IPS DF 6.9 (cell line): ENCODE measurements at regions not wholly inside any gene's neighbourhood (a gene's known extent, or its start where the extent isn't known, plus 50 kb on each side); places are given as distances from the start of the nearest gene placed in this dataset.

Source experiments
- DNase-seq: peaks from one replicate; pipeline ENCODE4 v3.0.0-alpha.2; 2013; ENCODE audit warnings: low read depth, low spot score
- H3K27ac ChIP-seq: one replicate; pipeline ENCODE4 v1.5.1; 2013; ENCODE audit warnings: low read length, control low read depth
- H3K27me3 ChIP-seq: 2 replicates; pipeline ENCODE4 v1.6.1; 2013; ENCODE audit warnings: mild to moderate bottlenecking, low read length; ENCODE audit not compliant: control insufficient read depth, insufficient read depth
- H3K36me3 ChIP-seq: 2 replicates; pipeline ENCODE4 v1.6.1; 2013; ENCODE audit warnings: low read length; ENCODE audit not compliant: control insufficient read depth, insufficient read depth
- H3K4me1 ChIP-seq: 2 replicates; pipeline ENCODE4 v1.6.1; 2013; ENCODE audit warnings: low read length; ENCODE audit not compliant: control insufficient read depth, insufficient read depth
- H3K4me3 ChIP-seq: 2 replicates; pipeline ENCODE4 v1.5.1; 2013; ENCODE audit warnings: mild to moderate bottlenecking, low read length
- H3K9me3 ChIP-seq: 2 replicates; pipeline ENCODE4 v1.6.1; 2013; ENCODE audit warnings: low read length, inconsistent platforms; ENCODE audit not compliant: control insufficient read depth, insufficient read depth
- WGBS: extraction: QIAGEN DNeasy Blood & Tissue Kit; methylation state at CpG from one replicate; pipeline ENCODE4 v1.1.7; 2013; ENCODE audit warnings: mixed read lengths, missing lambda C conversion rate; ENCODE audit not compliant: insufficient read length, insufficient coverage; 5-methylcytosine and 5-hydroxymethylcytosine counted together

- no peaks in the 10 kb centered on the region for H3K9me3 ChIP-seq
- H3K4me1 ChIP-seq = peaks cover 4% of the 10 kb centered on the region
- H3K27me3 ChIP-seq = no peaks in the 10 kb centered on the region
- no peak overlapping the region for H3K27ac ChIP-seq
- no peaks in the 10 kb centered on the region for H3K36me3 ChIP-seq
- no CpG with 5 or more reads among the region's 4 CpGs for WGBS
- no peak for DNase-seq
- H3K4me3 ChIP-seq = no peak overlapping the region
These were observed 281.0 kb upstream of the SOX11 start for GRCh38 chr2:5410991-5411700.

GRCh38 chr2:5412001-5412400 lies 280.2 kb upstream of the SOX11 start:
- Histone ChIP-seq H3K4me3 (no peak overlapping the region), H3K27me3 (no peaks in the 10 kb centered on the region), H3K36me3 (no peaks in the 10 kb centered on the region), H3K9me3 (no peaks in the 10 kb centered on the region), H3K4me1 (peaks cover 4% of the 10 kb centered on the region), H3K27ac (no peak overlapping the region)
- no CpG with 5 or more reads among the region's 4 CpGs for WGBS
- DNase-seq = no peak

DNA sequence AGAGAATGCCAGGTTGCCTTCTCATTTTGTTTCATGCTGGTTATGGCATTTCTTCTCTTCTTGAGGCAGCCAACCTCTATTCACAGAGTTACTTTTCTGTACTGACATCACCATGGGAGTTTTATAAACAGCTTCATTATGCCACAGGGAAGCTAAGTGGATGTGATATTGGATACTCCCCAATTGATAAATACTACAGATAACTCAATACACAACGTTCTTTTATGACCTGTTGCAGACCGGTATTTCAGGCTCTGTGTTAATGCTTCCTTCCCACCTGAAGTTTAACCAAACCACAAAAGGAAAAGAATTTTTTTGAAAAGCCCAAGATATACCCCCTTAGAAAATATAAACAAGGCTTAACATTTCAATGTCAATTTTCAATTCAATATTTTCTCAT lies 258.3 kb upstream of the SOX11 start:
- H3K4me3 ChIP-seq = no peak overlapping the region
- H3K4me1 ChIP-seq = no peaks in the 10 kb centered on the region
- no peak for DNase-seq
- H3K27me3 ChIP-seq = no peaks in the 10 kb centered on the region
- H3K9me3 ChIP-seq = no peaks in the 10 kb centered on the region
- no peak overlapping the region for H3K27ac ChIP-seq
- WGBS = no CpG with 5 or more reads among the region's 2 CpGs
- no peaks in the 10 kb centered on the region for H3K36me3 ChIP-seq

GRCh38 chr2:5437375-5437774 lies 254.8 kb upstream of the SOX11 start:
- no CpG with 5 or more reads among the region's 4 CpGs for WGBS
- Histone ChIP-seq H3K27ac (no peak overlapping the region), H3K4me1 (no peaks in the 10 kb centered on the region), H3K27me3 (no peaks in the 10 kb centered on the region), H3K4me3 (no peak overlapping the region), H3K36me3 (no peaks in the 10 kb centered on the region), H3K9me3 (no peaks in the 10 kb centered on the region)
- no peak for DNase-seq

DNA sequence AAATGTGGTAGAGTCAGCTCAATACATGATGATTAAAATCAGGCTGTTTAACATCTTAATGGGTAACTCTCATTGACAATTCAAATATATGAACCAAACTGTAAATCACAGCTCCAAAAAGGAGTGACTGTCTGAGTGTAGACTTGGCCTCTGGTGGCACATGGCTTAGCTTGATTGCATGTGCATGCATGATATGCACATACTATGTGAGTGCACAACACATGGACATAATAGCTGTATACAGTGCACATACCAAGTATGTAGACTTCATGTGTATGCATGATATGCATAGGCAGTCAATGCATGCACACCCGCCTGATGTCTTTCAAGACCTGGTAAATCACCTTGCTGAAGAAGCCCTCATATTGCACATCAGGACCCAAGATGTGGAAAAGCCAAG lies 252.0 kb upstream of the SOX11 start:
- no peaks in the 10 kb centered on the region for H3K36me3 ChIP-seq
- DNase-seq = no peak
- WGBS = no CpG with 5 or more reads among the region's 1 CpG
- no peaks in the 10 kb centered on the region for H3K9me3 ChIP-seq
- H3K27ac ChIP-seq = no peak overlapping the region
- H3K27me3 ChIP-seq = no peaks in the 10 kb centered on the region
- H3K4me1 ChIP-seq = no peaks in the 10 kb centered on the region
- H3K4me3 ChIP-seq = no peak overlapping the region

DNA sequence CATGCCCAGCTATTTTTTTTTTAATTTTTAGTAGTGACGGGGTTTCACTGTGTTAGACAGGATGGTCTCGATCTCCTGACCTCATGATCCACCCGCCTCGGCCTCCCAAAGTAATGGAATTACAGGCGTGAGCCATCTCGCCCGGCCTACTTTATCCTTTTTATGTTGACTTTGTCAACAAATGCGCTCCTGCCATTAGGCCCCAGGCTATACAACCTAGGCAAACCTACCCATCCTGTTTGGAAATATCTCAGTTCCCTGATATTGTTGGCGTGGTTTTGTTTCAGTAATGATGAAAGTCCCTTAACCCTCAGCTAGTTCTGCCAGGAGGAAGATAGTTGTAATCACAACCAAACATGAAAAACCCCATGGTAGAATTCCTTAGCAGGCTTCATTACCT lies 249.4 kb upstream of the SOX11 start:
- no CpG with 5 or more reads among the region's 9 CpGs for WGBS

GRCh38 chr2:5444168-5444567 lies 248.0 kb upstream of the SOX11 start:
- no CpG with 5 or more reads among the region's 16 CpGs for WGBS
- H3K9me3 ChIP-seq = no peaks in the 10 kb centered on the region
- no peaks in the 10 kb centered on the region for H3K36me3 ChIP-seq

More for the DNA sequence above, 249.4 kb upstream of the SOX11 start:
- no peak for DNase-seq
- Histone ChIP-seq H3K36me3 (no peaks in the 10 kb centered on the region), H3K27ac (no peak overlapping the region), H3K4me1 (no peaks in the 10 kb centered on the region), H3K9me3 (no peaks in the 10 kb centered on the region), H3K4me3 (no peak overlapping the region), H3K27me3 (no peaks in the 10 kb centered on the region)

GRCh38 chr2:5444854-5445253 lies 247.3 kb upstream of the SOX11 start:
- Histone ChIP-seq H3K27ac (no peak overlapping the region), H3K4me1 (no peaks in the 10 kb centered on the region), H3K9me3 (no peaks in the 10 kb centered on the region), H3K4me3 (no peak overlapping the region), H3K36me3 (no peaks in the 10 kb centered on the region), H3K27me3 (no peaks in the 10 kb centered on the region)
- no peak for DNase-seq
- no CpG with 5 or more reads among the region's 4 CpGs for WGBS

More at GRCh38 chr2:5444168-5444567, 248.0 kb upstream of the SOX11 start:
- DNase-seq = no peak
- Histone ChIP-seq H3K4me3 (no peak overlapping the region), H3K27ac (no peak overlapping the region), H3K27me3 (no peaks in the 10 kb centered on the region), H3K4me1 (no peaks in the 10 kb centered on the region)

- Histone ChIP-seq H3K4me1 (0 out of 2 replicates have a peak, but pooled peaks cover 2% of the 10 kb centered on the region), H3K9me3 (no peaks in the 10 kb centered on the region), H3K36me3 (no peaks in the 10 kb centered on the region), H3K27ac (no peak overlapping the region), H3K27me3 (no peaks in the 10 kb centered on the region), H3K4me3 (no peak overlapping the region)
- no peak for DNase-seq
These were observed 242.3 kb upstream of the SOX11 start for GRCh38 chr2:5449867-5450266.

- H3K9me3 ChIP-seq = no peaks in the 10 kb centered on the region
- no peak overlapping the region for H3K27ac ChIP-seq
- 0 out of 2 replicates have a peak, but pooled peaks cover 2% of the 10 kb centered on the region for H3K4me1 ChIP-seq
- DNase-seq = no peak
- no peaks in the 10 kb centered on the region for H3K27me3 ChIP-seq
- no CpG with 5 or more reads among the region's 23 CpGs for WGBS
- H3K4me3 ChIP-seq = no peak overlapping the region
- no peaks in the 10 kb centered on the region for H3K36me3 ChIP-seq
These were observed 238.7 kb upstream of the SOX11 start for GRCh38 chr2:5453220-5454050.
